ENCODE measurements at regions not wholly inside any gene's neighbourhood (a gene's known extent, or its start where the extent isn't known, plus 50 kb on each side); places are given as distances from the start of the nearest gene placed in this dataset.

DNA sequence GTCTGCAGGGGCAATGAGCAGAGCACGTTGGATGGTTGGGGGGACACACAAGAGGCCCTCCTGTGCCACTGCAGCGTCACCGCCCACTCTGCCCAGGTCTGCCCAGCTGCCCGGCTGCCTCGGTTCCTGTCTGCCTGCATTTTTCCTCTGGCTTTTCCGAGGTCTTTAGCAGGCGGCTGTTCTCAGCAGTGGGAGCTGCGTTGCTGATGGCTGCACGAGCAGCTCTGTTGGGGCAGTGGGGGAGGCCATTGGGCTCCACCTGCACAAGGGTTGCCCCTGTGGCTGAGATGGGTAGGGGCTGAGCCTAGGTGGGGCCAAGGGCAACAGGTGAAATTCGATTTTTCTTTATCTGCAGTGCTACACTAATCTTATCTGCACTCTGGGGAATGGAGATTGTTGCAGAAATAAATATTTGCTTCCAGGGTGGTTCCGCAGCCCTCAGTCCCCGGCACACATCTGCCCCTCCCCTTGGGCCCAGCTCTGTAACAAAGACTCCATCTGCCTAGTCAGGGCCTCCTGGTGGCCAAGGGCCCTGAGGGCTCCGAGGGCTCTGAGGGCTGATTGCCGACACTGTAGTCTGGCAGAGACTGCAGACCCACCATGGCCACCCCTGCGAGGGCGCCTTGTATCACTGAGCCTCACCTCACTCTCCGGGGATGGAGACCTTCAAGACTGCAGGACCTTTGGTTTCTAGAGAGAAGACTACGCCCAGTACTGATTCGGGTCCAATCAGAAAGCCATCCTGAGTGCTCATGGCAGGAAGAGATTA, 141.7 kb upstream of the SHH start (continued):
- TF ChIP-seq, protein P1, sequence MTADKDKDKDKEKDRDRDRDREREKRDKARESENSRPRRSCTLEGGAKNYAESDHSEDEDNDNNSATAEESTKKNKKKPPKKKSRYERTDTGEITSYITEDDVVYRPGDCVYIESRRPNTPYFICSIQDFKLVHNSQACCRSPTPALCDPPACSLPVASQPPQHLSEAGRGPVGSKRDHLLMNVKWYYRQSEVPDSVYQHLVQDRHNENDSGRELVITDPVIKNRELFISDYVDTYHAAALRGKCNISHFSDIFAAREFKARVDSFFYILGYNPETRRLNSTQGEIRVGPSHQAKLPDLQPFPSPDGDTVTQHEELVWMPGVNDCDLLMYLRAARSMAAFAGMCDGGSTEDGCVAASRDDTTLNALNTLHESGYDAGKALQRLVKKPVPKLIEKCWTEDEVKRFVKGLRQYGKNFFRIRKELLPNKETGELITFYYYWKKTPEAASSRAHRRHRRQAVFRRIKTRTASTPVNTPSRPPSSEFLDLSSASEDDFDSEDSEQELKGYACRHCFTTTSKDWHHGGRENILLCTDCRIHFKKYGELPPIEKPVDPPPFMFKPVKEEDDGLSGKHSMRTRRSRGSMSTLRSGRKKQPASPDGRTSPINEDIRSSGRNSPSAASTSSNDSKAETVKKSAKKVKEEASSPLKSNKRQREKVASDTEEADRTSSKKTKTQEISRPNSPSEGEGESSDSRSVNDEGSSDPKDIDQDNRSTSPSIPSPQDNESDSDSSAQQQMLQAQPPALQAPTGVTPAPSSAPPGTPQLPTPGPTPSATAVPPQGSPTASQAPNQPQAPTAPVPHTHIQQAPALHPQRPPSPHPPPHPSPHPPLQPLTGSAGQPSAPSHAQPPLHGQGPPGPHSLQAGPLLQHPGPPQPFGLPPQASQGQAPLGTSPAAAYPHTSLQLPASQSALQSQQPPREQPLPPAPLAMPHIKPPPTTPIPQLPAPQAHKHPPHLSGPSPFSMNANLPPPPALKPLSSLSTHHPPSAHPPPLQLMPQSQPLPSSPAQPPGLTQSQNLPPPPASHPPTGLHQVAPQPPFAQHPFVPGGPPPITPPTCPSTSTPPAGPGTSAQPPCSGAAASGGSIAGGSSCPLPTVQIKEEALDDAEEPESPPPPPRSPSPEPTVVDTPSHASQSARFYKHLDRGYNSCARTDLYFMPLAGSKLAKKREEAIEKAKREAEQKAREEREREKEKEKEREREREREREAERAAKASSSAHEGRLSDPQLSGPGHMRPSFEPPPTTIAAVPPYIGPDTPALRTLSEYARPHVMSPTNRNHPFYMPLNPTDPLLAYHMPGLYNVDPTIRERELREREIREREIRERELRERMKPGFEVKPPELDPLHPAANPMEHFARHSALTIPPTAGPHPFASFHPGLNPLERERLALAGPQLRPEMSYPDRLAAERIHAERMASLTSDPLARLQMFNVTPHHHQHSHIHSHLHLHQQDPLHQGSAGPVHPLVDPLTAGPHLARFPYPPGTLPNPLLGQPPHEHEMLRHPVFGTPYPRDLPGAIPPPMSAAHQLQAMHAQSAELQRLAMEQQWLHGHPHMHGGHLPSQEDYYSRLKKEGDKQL (CRISPR knock-in tag; IDR thresholded peaks at IDR 0.05; ENCODE audit: low read depth): peak; percentile 76
- TF ChIP-seq MED13 (CRISPR knock-in tag; IDR thresholded peaks at IDR 0.05) (peak; percentile 88), ZNF749 (CRISPR knock-in tag; IDR thresholded peaks at IDR 0.05; ENCODE audit: borderline replicate concordance) (no peak), ZFP62 (CRISPR knock-in tag; IDR thresholded peaks at IDR 0.05) (no peak), RFX5 (IDR thresholded peaks at IDR 0.05; ENCODE audit: low read depth, low read length) (no peak), PCBP1 (IDR thresholded peaks at IDR 0.05; ENCODE audit: borderline replicate concordance, low read depth, low read length) (no peak), PHF20 (CRISPR knock-in tag; IDR thresholded peaks at IDR 0.05) (no peak), ZMYM4 (CRISPR knock-in tag; IDR thresholded peaks at IDR 0.05) (peak; percentile 54), CAMTA2 (CRISPR knock-in tag; IDR thresholded peaks at IDR 0.05; ENCODE audit: borderline replicate concordance) (no peak), ZBTB42 (CRISPR knock-in tag; IDR thresholded peaks at IDR 0.05) (no peak), KLF13 (CRISPR knock-in tag; IDR thresholded peaks at IDR 0.05) (no peak), ZFP37 (CRISPR knock-in tag; IDR thresholded peaks at IDR 0.05; ENCODE audit: borderline replicate concordance) (no peak), GTF3A (CRISPR knock-in tag; conservative IDR thresholded peaks at IDR 0.05) (no peak), SALL2 (CRISPR knock-in tag; IDR thresholded peaks at IDR 0.05) (no peak), ZNF124 (CRISPR knock-in tag; IDR thresholded peaks at IDR 0.05) (no peak), SMAD9 (CRISPR knock-in tag; IDR thresholded peaks at IDR 0.05) (no peak), HOXA7 (CRISPR knock-in tag; IDR thresholded peaks at IDR 0.05) (no peak)
- TF ChIP-seq, protein P2, sequence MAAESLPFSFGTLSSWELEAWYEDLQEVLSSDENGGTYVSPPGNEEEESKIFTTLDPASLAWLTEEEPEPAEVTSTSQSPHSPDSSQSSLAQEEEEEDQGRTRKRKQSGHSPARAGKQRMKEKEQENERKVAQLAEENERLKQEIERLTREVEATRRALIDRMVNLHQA (CRISPR knock-in tag; IDR thresholded peaks at IDR 0.05): no peak
- TF ChIP-seq, protein P3, sequence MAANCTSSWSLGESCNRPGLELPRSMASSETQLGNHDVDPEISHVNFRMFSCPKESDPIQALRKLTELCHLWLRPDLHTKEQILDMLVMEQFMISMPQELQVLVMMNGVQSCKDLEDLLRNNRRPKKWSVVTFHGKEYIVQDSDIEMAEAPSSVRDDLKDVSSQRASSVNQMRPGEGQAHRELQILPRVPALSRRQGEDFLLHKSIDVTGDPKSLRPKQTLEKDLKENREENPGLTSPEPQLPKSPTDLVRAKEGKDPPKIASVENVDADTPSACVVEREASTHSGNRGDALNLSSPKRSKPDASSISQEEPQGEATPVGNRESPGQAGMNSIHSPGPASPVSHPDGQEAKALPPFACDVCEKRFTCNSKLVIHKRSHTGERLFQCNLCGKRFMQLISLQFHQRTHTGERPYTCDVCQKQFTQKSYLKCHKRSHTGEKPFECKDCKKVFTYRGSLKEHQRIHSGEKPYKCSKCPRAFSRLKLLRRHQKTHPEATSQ (CRISPR knock-in tag; IDR thresholded peaks at IDR 0.05; ENCODE audit: borderline replicate concordance): no peak

All from HepG2 (cell line).